ENCODE measurements at regions not wholly inside any gene's neighbourhood (a gene's known extent, or its start where the extent isn't known, plus 50 kb on each side); places are given as distances from the start of the nearest gene placed in this dataset.

DNA sequence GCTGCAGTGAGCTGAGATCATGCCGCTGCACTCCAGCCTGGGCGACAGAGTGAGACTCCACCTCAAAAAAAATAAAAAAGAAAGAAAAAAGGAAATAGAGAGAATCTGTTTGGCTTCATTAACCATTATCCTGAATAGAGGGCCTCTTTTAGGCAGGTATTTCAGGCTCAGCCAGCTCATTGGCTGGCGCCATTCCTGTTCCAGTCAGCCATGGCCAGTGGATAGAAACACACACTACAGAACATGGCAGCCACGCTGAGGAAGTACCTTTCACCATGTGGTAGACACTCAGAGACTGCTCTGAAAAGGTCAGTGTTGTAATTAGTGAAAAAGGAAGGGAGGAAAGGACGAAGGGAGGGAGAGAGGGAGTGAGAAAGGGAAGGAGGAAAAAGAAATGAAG lies 340.0 kb upstream of the ACTBL2 start:
- peaks cover 0 to 27% (median 6%) of the 10 kb centered on the region in 12 donors for H3K9me3 ChIP-seq
- TF ChIP-seq, protein P1, sequence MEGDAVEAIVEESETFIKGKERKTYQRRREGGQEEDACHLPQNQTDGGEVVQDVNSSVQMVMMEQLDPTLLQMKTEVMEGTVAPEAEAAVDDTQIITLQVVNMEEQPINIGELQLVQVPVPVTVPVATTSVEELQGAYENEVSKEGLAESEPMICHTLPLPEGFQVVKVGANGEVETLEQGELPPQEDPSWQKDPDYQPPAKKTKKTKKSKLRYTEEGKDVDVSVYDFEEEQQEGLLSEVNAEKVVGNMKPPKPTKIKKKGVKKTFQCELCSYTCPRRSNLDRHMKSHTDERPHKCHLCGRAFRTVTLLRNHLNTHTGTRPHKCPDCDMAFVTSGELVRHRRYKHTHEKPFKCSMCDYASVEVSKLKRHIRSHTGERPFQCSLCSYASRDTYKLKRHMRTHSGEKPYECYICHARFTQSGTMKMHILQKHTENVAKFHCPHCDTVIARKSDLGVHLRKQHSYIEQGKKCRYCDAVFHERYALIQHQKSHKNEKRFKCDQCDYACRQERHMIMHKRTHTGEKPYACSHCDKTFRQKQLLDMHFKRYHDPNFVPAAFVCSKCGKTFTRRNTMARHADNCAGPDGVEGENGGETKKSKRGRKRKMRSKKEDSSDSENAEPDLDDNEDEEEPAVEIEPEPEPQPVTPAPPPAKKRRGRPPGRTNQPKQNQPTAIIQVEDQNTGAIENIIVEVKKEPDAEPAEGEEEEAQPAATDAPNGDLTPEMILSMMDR (IDR thresholded peaks at IDR 0.05), result no peak
- no peak for TF ChIP-seq POLR2A (IDR thresholded peaks at IDR 0.05)
- DNase-seq (no peak), ATAC-seq (no peak)
- no peak overlapping the region for H3K4me3 ChIP-seq
- 88 to 95% (median 95%) methylated on average over 5 of the region's 5 CpGs for WGBS, 4 donors
- intact Hi-C loops (cut with DNase I), result no loop called here
- no peaks in the 10 kb centered on the region for H3K36me3 ChIP-seq
- no peaks in the 10 kb centered on the region for H3K27me3 ChIP-seq
- H3K4me1 ChIP-seq, result peaks cover 0 to 8% (median 0%) of the 10 kb centered on the region in 12 donors
- no peak overlapping the region for H3K27ac ChIP-seq

DNA sequence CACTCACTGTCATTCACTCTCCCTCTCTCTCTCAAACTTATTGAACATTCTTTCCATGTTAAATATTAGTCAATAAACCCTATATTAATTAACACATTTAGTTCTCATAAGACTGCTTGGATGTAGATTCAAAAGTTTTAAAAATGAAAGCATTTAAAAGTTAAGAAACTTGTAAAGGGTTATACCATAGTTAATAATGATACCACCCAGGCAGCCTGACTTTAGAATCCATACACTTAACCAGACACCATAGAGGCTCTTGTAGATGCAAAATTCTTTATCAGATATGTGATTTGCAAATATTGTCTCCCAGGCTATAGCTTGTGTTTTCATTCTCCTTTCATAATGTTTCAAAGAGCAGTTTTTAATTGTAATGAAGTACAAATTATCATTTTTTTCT lies 335.8 kb upstream of the ACTBL2 start:
- intact Hi-C loops (cut with DNase I), result no loop called here
- Histone ChIP-seq H3K36me3 (no peaks in the 10 kb centered on the region), H3K4me1 (peaks cover 0 to 29% (median 6%) of the 10 kb centered on the region in 12 donors), H3K27me3 (no peaks in the 10 kb centered on the region), H3K27ac (no peak overlapping the region), H3K9me3 (peaks cover 0 to 27% (median 6%) of the 10 kb centered on the region in 12 donors), H3K4me3 (no peak overlapping the region)
- no peak for DNase-seq
- no peak for ATAC-seq
- no peak for TF ChIP-seq POLR2A (IDR thresholded peaks at IDR 0.05)
- TF ChIP-seq, protein P1 (IDR thresholded peaks at IDR 0.05), result no peak

DNA sequence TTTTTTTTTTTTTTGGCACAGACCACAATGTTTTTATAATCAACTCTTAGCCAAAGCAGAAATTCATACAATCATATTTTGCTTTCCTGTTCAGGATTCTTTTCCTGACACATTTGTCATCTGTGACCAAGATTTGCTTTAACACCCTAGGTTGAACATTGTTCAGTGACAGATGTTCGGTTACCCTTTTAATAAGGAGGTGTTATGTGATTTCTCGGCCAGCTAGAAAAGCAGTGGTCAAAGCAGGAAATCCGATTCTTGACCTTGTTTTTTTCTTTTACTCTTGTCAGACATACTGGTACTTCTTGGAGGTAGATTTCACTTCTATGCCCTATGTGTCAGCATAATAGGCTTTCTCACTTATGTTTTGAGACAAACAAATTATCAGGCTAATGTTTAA lies 335.3 kb upstream of the ACTBL2 start:
- Histone ChIP-seq H3K4me3 (no peak overlapping the region), H3K27me3 (no peaks in the 10 kb centered on the region), H3K36me3 (no peaks in the 10 kb centered on the region), H3K27ac (no peak overlapping the region), H3K9me3 (peaks cover 0 to 27% (median 6%) of the 10 kb centered on the region in 12 donors), H3K4me1 (peaks cover 0 to 29% (median 6%) of the 10 kb centered on the region in 12 donors)
- intact Hi-C loops (cut with DNase I), result no loop called here
- WGBS, 4 donors, result 34 to 48% (median 41%) methylated on average over 3 of the region's 3 CpGs
- DNase-seq, result no peak
- ATAC-seq, result no peak
- TF ChIP-seq, protein P1 (IDR thresholded peaks at IDR 0.05), result no peak
- TF ChIP-seq POLR2A (IDR thresholded peaks at IDR 0.05), result no peak

DNA sequence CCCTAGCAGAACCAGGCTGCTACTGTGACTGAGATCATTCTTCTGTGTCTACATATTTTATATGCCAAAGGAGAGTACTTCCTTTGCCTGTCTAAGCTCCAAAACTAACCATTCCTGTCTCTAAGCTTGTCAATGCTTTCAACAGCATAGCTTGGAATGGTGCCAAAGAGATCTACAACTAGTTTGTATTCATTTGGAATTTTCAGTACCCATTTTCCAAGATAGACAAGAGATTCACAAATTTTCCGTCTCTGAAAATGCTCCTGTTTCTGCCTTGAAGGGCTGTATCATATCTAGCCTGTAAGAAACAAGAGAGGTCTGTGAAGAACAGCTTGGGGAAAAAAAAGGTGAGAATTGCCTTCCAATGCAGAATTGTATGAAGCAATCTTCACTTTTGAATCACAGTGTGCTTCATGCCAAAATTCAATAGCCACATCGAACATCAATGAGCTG lies 334.4 kb upstream of the ACTBL2 start:
- intact Hi-C loops (cut with DNase I), result no loop called here
- no peaks in the 10 kb centered on the region for H3K36me3 ChIP-seq
- H3K27me3 ChIP-seq, result no peaks in the 10 kb centered on the region
- no peak for ATAC-seq
- TF ChIP-seq, protein P1 (IDR thresholded peaks at IDR 0.05), result no peak
- no peak for TF ChIP-seq POLR2A (IDR thresholded peaks at IDR 0.05)
- H3K4me3 ChIP-seq, result no peak overlapping the region
- H3K4me1 ChIP-seq, result peaks cover 0 to 29% (median 6%) of the 10 kb centered on the region in 12 donors
- H3K27ac ChIP-seq, result no peak overlapping the region
- 53 to 70% (median 62%) methylated on average over 2 of the region's 2 CpGs for WGBS, 4 donors
- no peak for DNase-seq
- peaks cover 0 to 27% (median 6%) of the 10 kb centered on the region in 12 donors for H3K9me3 ChIP-seq
